GM12892 (cell line): ENCODE measurements at regions not wholly inside any gene's neighbourhood (a gene's known extent, or its start where the extent isn't known, plus 50 kb on each side); places are given as distances from the start of the nearest gene placed in this dataset.

Source experiments
- POLR2A ChIP-seq: IDR thresholded peaks from 2 replicates; pipeline ENCODE4 v1.6.1; 2011; ENCODE audit warnings: low read depth, low read length, control low read depth
- POLR2AphosphoS5 ChIP-seq: IDR thresholded peaks from 2 replicates; pipeline ENCODE4 v1.6.1; 2011; ENCODE audit warnings: low read depth, low read length, control low read depth
- TAF1 ChIP-seq: IDR thresholded peaks from 2 replicates; pipeline ENCODE4 v1.6.1; 2011; ENCODE audit warnings: low read depth, mild to moderate bottlenecking, control low read depth, low read length, borderline replicate concordance

GRCh38 chr6:22694092-22694724, 124.8 kb downstream of the HDGFL1 start:
- TF ChIP-seq POLR2A, result no peak
- no peak for TF ChIP-seq POLR2AphosphoS5
- TF ChIP-seq TAF1, result no peak
